ENCODE measurements at regions not wholly inside any gene's neighbourhood (a gene's known extent, or its start where the extent isn't known, plus 50 kb on each side); places are given as distances from the start of the nearest gene placed in this dataset.

DNA sequence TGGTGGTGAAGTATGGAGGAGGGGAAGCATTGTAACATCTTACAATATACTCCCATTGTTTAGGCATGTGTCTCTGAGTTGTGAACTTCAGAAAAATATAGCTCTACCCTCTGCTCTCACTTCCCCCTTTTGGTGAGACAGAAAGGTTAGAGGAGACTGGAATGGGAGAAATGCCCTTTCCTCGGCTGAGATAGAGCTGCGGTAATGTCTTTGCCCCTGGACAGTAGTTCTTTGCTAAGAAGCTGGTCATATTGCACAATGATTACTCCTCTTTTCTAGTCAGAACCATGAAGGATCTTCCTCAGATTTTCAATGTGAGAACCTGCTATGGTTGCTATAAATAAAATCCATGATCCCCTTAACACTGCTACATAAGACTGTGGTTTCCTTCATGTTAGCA lies 171.0 kb downstream of the SEM1 start:
- no peak for DNase-seq

DNA sequence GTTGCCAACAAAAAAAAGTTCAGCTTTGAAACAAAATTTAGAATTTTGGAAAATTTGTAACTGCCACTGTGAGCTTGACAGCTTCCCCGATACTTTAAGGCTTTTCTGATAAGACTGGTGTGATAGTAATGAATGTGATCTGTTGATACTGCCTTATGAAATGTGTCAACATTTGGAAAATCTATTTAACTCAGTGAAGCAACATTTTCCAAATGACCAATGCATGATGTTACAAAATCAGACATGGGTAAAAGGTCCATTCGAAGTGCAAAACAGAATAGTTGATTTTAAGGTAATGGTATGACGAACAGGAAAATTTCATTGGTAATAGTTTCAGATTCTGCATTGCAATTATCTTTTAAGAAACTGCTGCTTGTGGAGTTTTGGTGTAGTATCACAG lies 175.4 kb downstream of the SEM1 start:
- TF ChIP-seq, protein P1, sequence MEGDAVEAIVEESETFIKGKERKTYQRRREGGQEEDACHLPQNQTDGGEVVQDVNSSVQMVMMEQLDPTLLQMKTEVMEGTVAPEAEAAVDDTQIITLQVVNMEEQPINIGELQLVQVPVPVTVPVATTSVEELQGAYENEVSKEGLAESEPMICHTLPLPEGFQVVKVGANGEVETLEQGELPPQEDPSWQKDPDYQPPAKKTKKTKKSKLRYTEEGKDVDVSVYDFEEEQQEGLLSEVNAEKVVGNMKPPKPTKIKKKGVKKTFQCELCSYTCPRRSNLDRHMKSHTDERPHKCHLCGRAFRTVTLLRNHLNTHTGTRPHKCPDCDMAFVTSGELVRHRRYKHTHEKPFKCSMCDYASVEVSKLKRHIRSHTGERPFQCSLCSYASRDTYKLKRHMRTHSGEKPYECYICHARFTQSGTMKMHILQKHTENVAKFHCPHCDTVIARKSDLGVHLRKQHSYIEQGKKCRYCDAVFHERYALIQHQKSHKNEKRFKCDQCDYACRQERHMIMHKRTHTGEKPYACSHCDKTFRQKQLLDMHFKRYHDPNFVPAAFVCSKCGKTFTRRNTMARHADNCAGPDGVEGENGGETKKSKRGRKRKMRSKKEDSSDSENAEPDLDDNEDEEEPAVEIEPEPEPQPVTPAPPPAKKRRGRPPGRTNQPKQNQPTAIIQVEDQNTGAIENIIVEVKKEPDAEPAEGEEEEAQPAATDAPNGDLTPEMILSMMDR (IDR thresholded peaks at IDR 0.05; ENCODE audit: low read depth, low read length), result no peak
- H3K4me3 ChIP-seq (ENCODE audit: low read depth, low read length), result no peak overlapping the region
- no peaks in the 10 kb centered on the region for H3K36me3 ChIP-seq
- no peaks in the 10 kb centered on the region for H3K9me3 ChIP-seq
- H3K27me3 ChIP-seq, result no peaks in the 10 kb centered on the region
- H3K4me1 ChIP-seq, result peaks cover 20% of the 10 kb centered on the region
- no peak for DNase-seq

More for the DNA sequence above, 171.0 kb downstream of the SEM1 start:
- H3K36me3 ChIP-seq, result no peaks in the 10 kb centered on the region
- H3K9me3 ChIP-seq, result no peaks in the 10 kb centered on the region
- H3K4me3 ChIP-seq (ENCODE audit: low read depth, low read length), result no peak overlapping the region
- peaks cover 5% of the 10 kb centered on the region; the same call in 1 of the 2 replicates for H3K4me1 ChIP-seq
- H3K27me3 ChIP-seq, result no peaks in the 10 kb centered on the region
- TF ChIP-seq, protein P1 (IDR thresholded peaks at IDR 0.05; ENCODE audit: low read depth, low read length), result no peak

- no peaks in the 10 kb centered on the region for H3K9me3 ChIP-seq
- TF ChIP-seq, protein P1 (IDR thresholded peaks at IDR 0.05; ENCODE audit: low read depth, low read length), result no peak
- no peak for DNase-seq
These were observed 177.2 kb downstream of the SEM1 start for GRCh38 chr7:96532428-96532935.

DNA sequence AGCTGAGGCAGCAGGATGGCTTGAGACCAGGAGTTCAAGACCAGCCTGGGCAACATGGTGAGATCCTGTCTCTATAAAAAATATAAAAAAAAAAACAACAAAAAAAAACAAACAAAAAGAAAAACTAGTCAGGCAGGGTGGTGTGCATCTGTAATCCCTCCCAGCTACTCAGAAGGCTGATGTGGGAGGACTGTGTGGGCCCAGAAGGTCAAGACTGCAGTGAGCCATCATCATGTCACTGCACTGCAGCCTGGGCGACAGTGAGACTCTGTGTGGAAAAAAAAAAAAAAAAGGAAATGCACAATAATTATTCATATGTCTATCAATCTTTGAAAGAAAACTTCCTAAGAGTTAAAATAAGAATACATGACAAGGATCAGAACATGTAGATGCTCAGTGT lies 178.3 kb downstream of the SEM1 start:
- H3K36me3 ChIP-seq, result no peaks in the 10 kb centered on the region
- H3K27me3 ChIP-seq, result no peaks in the 10 kb centered on the region
- TF ChIP-seq, protein P1 (IDR thresholded peaks at IDR 0.05; ENCODE audit: low read depth, low read length), result no peak
- peaks cover 30% of the 10 kb centered on the region for H3K4me1 ChIP-seq
- no peaks in the 10 kb centered on the region for H3K9me3 ChIP-seq
- DNase-seq, result no peak
- no peak overlapping the region for H3K4me3 ChIP-seq (ENCODE audit: low read depth, low read length)

More at GRCh38 chr7:96532428-96532935, 177.2 kb downstream of the SEM1 start:
- H3K4me1 ChIP-seq, result peaks cover 23% of the 10 kb centered on the region
- H3K27me3 ChIP-seq, result no peaks in the 10 kb centered on the region
- no peaks in the 10 kb centered on the region for H3K36me3 ChIP-seq
- H3K4me3 ChIP-seq (ENCODE audit: low read depth, low read length), result no peak overlapping the region

- no peak overlapping the region for H3K4me3 ChIP-seq (ENCODE audit: low read depth, low read length)
- peaks cover 30% of the 10 kb centered on the region for H3K4me1 ChIP-seq
- no peaks in the 10 kb centered on the region for H3K27me3 ChIP-seq
- TF ChIP-seq, protein P1 (IDR thresholded peaks at IDR 0.05; ENCODE audit: low read depth, low read length), result no peak
- H3K36me3 ChIP-seq, result no peaks in the 10 kb centered on the region
- H3K9me3 ChIP-seq, result no peaks in the 10 kb centered on the region
- DNase-seq, result no peak
These were observed 178.9 kb downstream of the SEM1 start for GRCh38 chr7:96530786-96531185.

- Histone ChIP-seq H3K4me3 (ENCODE audit: low read depth, low read length) (peak overlapping the region; percentile 10; the same call in 1 of the 2 replicates), H3K27me3 (no peaks in the 10 kb centered on the region), H3K4me1 (peaks cover 17% of the 10 kb centered on the region), H3K36me3 (no peaks in the 10 kb centered on the region), H3K9me3 (no peaks in the 10 kb centered on the region)
- peak; percentile 70 for DNase-seq
- TF ChIP-seq, protein P1 (IDR thresholded peaks at IDR 0.05; ENCODE audit: low read depth, low read length), result no peak
These were observed 182.4 kb downstream of the SEM1 start for GRCh38 chr7:96527133-96527827.
